ENCODE measurements at regions not wholly inside any gene's neighbourhood (a gene's known extent, or its start where the extent isn't known, plus 50 kb on each side); places are given as distances from the start of the nearest gene placed in this dataset.

- Histone ChIP-seq H3K36me3 (ENCODE audit: insufficient read depth, low read length) (no peaks in the 10 kb centered on the region), H2AFZ (ENCODE audit: low read depth, low read length) (no peak overlapping the region), H3K4me3 (ENCODE audit: low read length) (no peak overlapping the region), H3K9me3 (ENCODE audit: low read length) (peaks cover 2% of the 10 kb centered on the region), H3K27me3 (ENCODE audit: insufficient read depth, low read length) (no peaks in the 10 kb centered on the region), H3K4me1 (ENCODE audit: insufficient read depth, low read length) (no peaks in the 10 kb centered on the region)
Measured at GRCh38 chr4:185896817-185897488, 85.0 kb upstream of the SORBS2 start.

- no peaks in the 10 kb centered on the region for H3K36me3 ChIP-seq (ENCODE audit: insufficient read depth, low read length)
- no peaks in the 10 kb centered on the region for H3K9me3 ChIP-seq (ENCODE audit: low read length)
- no peaks in the 10 kb centered on the region for H3K27me3 ChIP-seq (ENCODE audit: insufficient read depth, low read length)
- H2AFZ ChIP-seq (ENCODE audit: low read depth, low read length) = no peak overlapping the region
- H3K4me1 ChIP-seq (ENCODE audit: insufficient read depth, low read length) = no peaks in the 10 kb centered on the region
- H3K4me3 ChIP-seq (ENCODE audit: low read length) = no peak overlapping the region
Measured at GRCh38 chr4:185898413-185898812, 86.4 kb upstream of the SORBS2 start.

- H2AFZ ChIP-seq (ENCODE audit: low read depth, low read length) = no peak overlapping the region
- H3K36me3 ChIP-seq (ENCODE audit: insufficient read depth, low read length) = no peaks in the 10 kb centered on the region
- no peak overlapping the region for H3K4me3 ChIP-seq (ENCODE audit: low read length)
- H3K4me1 ChIP-seq (ENCODE audit: insufficient read depth, low read length) = no peaks in the 10 kb centered on the region
- H3K9me3 ChIP-seq (ENCODE audit: low read length) = no peaks in the 10 kb centered on the region
- no peaks in the 10 kb centered on the region for H3K27me3 ChIP-seq (ENCODE audit: insufficient read depth, low read length)
Measured at GRCh38 chr4:185899833-185900232, 87.8 kb upstream of the SORBS2 start.

DNA sequence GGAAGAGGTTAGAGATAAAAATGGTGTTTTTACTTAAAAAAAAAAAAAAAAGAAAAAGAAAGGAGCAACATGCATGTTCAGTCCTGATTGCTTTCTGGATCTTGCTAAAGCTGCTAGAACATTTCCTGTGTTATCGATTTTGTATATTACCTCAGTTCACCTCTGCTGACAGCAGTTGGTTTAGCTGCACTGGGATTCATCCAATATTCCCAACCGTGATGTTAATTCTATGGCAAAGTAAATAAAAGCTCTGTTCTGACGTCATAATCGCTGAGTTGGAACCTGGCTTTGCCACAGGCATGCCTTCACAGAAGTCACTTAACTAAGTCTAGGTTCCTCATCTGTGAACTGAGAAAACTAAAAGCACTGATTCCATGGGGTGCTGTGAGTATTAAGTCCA is 90.7 kb upstream of the SORBS2 start:
- H3K9me3 ChIP-seq (ENCODE audit: low read length) = no peaks in the 10 kb centered on the region
- no peaks in the 10 kb centered on the region for H3K36me3 ChIP-seq (ENCODE audit: insufficient read depth, low read length)
- H3K4me3 ChIP-seq (ENCODE audit: low read length) = no peak overlapping the region
- H2AFZ ChIP-seq (ENCODE audit: low read depth, low read length) = no peak overlapping the region
- H3K4me1 ChIP-seq (ENCODE audit: insufficient read depth, low read length) = no peaks in the 10 kb centered on the region
- no peaks in the 10 kb centered on the region for H3K27me3 ChIP-seq (ENCODE audit: insufficient read depth, low read length)

- Histone ChIP-seq H2AFZ (ENCODE audit: low read depth, low read length) (no peak overlapping the region), H3K27me3 (ENCODE audit: insufficient read depth, low read length) (no peaks in the 10 kb centered on the region), H3K4me3 (ENCODE audit: low read length) (no peak overlapping the region), H3K9me3 (ENCODE audit: low read length) (no peaks in the 10 kb centered on the region), H3K36me3 (ENCODE audit: insufficient read depth, low read length) (no peaks in the 10 kb centered on the region), H3K4me1 (ENCODE audit: insufficient read depth, low read length) (no peaks in the 10 kb centered on the region)
Measured at GRCh38 chr4:185903205-185903604, 91.2 kb upstream of the SORBS2 start.

GRCh38 chr4:185904381-185904780 is 92.4 kb upstream of the SORBS2 start:
- no peak overlapping the region for H2AFZ ChIP-seq (ENCODE audit: low read depth, low read length)
- no peaks in the 10 kb centered on the region for H3K36me3 ChIP-seq (ENCODE audit: insufficient read depth, low read length)
- no peaks in the 10 kb centered on the region for H3K27me3 ChIP-seq (ENCODE audit: insufficient read depth, low read length)
- H3K4me1 ChIP-seq (ENCODE audit: insufficient read depth, low read length) = no peaks in the 10 kb centered on the region
- no peaks in the 10 kb centered on the region for H3K9me3 ChIP-seq (ENCODE audit: low read length)
- H3K4me3 ChIP-seq (ENCODE audit: low read length) = no peak overlapping the region

- peaks cover 5% of the 10 kb centered on the region for H3K4me1 ChIP-seq (ENCODE audit: insufficient read depth, low read length)
- no peak overlapping the region for H2AFZ ChIP-seq (ENCODE audit: low read depth, low read length)
- no peaks in the 10 kb centered on the region for H3K27me3 ChIP-seq (ENCODE audit: insufficient read depth, low read length)
- H3K36me3 ChIP-seq (ENCODE audit: insufficient read depth, low read length) = no peaks in the 10 kb centered on the region
- no peak overlapping the region for H3K4me3 ChIP-seq (ENCODE audit: low read length)
- no peaks in the 10 kb centered on the region for H3K9me3 ChIP-seq (ENCODE audit: low read length)
Measured at GRCh38 chr4:185909972-185910371, 98.0 kb upstream of the SORBS2 start.

- Histone ChIP-seq H3K9me3 (ENCODE audit: low read length) (no peaks in the 10 kb centered on the region), H3K36me3 (ENCODE audit: insufficient read depth, low read length) (no peaks in the 10 kb centered on the region), H3K27me3 (ENCODE audit: insufficient read depth, low read length) (no peaks in the 10 kb centered on the region), H3K4me1 (ENCODE audit: insufficient read depth, low read length) (peaks cover 11% of the 10 kb centered on the region), H3K4me3 (ENCODE audit: low read length) (no peak overlapping the region), H2AFZ (ENCODE audit: low read depth, low read length) (no peak overlapping the region)
Measured at GRCh38 chr4:185911556-185912064, 99.6 kb upstream of the SORBS2 start.

DNA sequence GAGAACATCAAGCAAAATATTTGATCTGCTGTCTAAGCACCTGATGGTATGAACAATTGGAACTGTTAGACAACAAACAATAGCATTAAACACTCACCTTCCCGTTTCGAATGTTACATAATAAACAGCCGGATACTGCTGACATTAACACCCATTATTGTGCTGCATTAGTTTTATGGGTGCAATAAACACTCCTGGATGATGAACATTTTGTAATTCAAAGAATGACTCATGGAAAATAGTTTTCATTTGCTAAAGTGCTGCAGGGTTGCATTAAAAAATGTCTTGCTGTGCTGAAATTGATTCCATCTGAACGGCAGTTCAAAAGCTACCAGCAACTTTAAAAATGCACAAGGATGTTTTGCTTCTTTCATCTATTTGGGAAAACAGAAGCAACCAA is 100.8 kb upstream of the SORBS2 start:
- no peaks in the 10 kb centered on the region for H3K27me3 ChIP-seq (ENCODE audit: insufficient read depth, low read length)
- no peaks in the 10 kb centered on the region for H3K36me3 ChIP-seq (ENCODE audit: insufficient read depth, low read length)
- peaks cover 14% of the 10 kb centered on the region for H3K4me1 ChIP-seq (ENCODE audit: insufficient read depth, low read length)
- H3K4me3 ChIP-seq (ENCODE audit: low read length) = no peak overlapping the region
- no peak overlapping the region for H2AFZ ChIP-seq (ENCODE audit: low read depth, low read length)
- no peaks in the 10 kb centered on the region for H3K9me3 ChIP-seq (ENCODE audit: low read length)

GRCh38 chr4:185914583-185915199 is 102.7 kb upstream of the SORBS2 start:
- no peaks in the 10 kb centered on the region for H3K36me3 ChIP-seq (ENCODE audit: insufficient read depth, low read length)
- no peaks in the 10 kb centered on the region for H3K27me3 ChIP-seq (ENCODE audit: insufficient read depth, low read length)
- no peaks in the 10 kb centered on the region for H3K9me3 ChIP-seq (ENCODE audit: low read length)
- H3K4me1 ChIP-seq (ENCODE audit: insufficient read depth, low read length) = peaks cover 14% of the 10 kb centered on the region
- H3K4me3 ChIP-seq (ENCODE audit: low read length) = no peak overlapping the region
- H2AFZ ChIP-seq (ENCODE audit: low read depth, low read length) = no peak overlapping the region

DNA sequence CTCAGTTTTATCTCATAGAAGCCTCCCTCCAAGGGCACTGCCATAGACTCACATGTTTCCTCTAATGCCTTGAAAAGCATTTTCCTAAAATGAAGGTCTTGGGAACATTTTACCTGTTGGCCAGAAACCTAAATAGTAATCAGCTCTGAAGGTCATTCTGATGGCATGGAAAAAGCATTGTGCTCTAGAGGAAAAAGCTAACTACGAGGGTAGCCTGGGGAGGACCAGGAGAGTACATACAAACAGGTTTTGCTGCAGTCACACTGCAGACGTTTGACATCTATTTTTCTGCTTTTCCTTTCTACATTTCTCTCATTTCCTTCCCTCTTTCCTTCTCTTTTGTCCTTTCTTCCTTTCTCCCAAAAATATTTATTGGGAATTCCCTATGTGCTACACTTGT is 103.3 kb upstream of the SORBS2 start:
- Histone ChIP-seq H3K27me3 (ENCODE audit: insufficient read depth, low read length) (no peaks in the 10 kb centered on the region), H3K4me1 (ENCODE audit: insufficient read depth, low read length) (peaks cover 14% of the 10 kb centered on the region), H3K36me3 (ENCODE audit: insufficient read depth, low read length) (no peaks in the 10 kb centered on the region), H3K9me3 (ENCODE audit: low read length) (no peaks in the 10 kb centered on the region), H3K4me3 (ENCODE audit: low read length) (no peak overlapping the region), H2AFZ (ENCODE audit: low read depth, low read length) (no peak overlapping the region)

DNA sequence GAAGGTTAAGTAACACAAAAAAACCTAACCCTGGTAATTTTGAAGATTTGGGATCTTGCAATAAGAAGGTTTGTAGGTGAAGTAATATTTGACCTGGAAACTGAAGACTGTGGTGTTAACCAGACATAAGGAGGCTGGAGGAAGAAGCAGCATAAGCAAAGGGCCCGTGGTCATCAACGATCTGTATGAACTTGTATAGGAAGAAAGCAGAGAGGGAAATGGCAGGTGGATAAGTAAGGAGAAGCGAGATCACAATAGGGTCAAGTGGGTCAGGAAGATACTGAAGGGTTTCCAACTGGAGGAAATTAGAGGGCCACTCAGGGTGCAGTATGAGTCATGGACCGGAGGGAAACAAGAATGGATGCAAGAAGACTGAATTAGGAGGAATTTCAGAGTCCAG is 103.8 kb upstream of the SORBS2 start:
- Histone ChIP-seq H3K27me3 (ENCODE audit: insufficient read depth, low read length) (no peaks in the 10 kb centered on the region), H2AFZ (ENCODE audit: low read depth, low read length) (no peak overlapping the region), H3K36me3 (ENCODE audit: insufficient read depth, low read length) (no peaks in the 10 kb centered on the region), H3K4me1 (ENCODE audit: insufficient read depth, low read length) (peaks cover 14% of the 10 kb centered on the region), H3K9me3 (ENCODE audit: low read length) (no peaks in the 10 kb centered on the region), H3K4me3 (ENCODE audit: low read length) (no peak overlapping the region)

DNA sequence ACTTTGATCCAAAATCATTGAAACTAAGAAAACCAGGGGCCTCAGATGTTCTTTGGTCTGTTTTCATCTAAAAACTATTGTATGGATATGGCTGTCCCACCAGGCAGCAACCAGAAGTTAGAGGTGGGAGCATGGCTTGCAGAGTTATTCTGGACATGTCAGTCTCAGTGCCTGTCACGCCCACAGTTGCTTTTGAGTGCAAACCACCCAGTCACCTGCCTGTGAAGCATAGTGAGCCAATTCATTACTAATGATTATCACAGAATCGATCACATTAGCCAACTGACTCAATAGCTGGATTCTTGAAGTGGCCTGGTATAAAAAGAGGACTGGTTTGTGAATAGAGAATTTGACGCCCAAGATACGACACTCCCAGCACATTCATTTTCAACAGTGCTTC is 104.2 kb upstream of the SORBS2 start:
- Histone ChIP-seq H3K4me1 (ENCODE audit: insufficient read depth, low read length) (peaks cover 14% of the 10 kb centered on the region), H3K9me3 (ENCODE audit: low read length) (no peaks in the 10 kb centered on the region), H3K36me3 (ENCODE audit: insufficient read depth, low read length) (no peaks in the 10 kb centered on the region), H2AFZ (ENCODE audit: low read depth, low read length) (no peak overlapping the region), H3K27me3 (ENCODE audit: insufficient read depth, low read length) (no peaks in the 10 kb centered on the region), H3K4me3 (ENCODE audit: low read length) (no peak overlapping the region)

GRCh38 chr4:185916683-185917082 is 104.7 kb upstream of the SORBS2 start:
- Histone ChIP-seq H3K9me3 (ENCODE audit: low read length) (no peaks in the 10 kb centered on the region), H3K4me1 (ENCODE audit: insufficient read depth, low read length) (peaks cover 14% of the 10 kb centered on the region), H3K36me3 (ENCODE audit: insufficient read depth, low read length) (no peaks in the 10 kb centered on the region), H3K27me3 (ENCODE audit: insufficient read depth, low read length) (no peaks in the 10 kb centered on the region), H3K4me3 (ENCODE audit: low read length) (no peak overlapping the region), H2AFZ (ENCODE audit: low read depth, low read length) (no peak overlapping the region)
